HUES48 (cell line): ENCODE measurements at regions not wholly inside any gene's neighbourhood (a gene's known extent, or its start where the extent isn't known, plus 50 kb on each side); places are given as distances from the start of the nearest gene placed in this dataset.
"Not testable (repeated sequence)": the region's sequence is repeated elsewhere in the genome, so short reads cannot be mapped to it uniquely, and the experiment has no call there.

Source experiments
- H3K27ac ChIP-seq: one replicate; pipeline ENCODE4 v1.7.0; 2013; ENCODE audit warnings: low read depth, low read length, inconsistent platforms
- H3K27me3 ChIP-seq: 2 replicates; pipeline ENCODE4 v1.6.1; 2013; ENCODE audit warnings: mild to moderate bottlenecking, low read length; ENCODE audit not compliant: control insufficient read depth, insufficient read depth
- H3K36me3 ChIP-seq: 2 replicates; pipeline ENCODE4 v1.6.1; 2013; ENCODE audit warnings: low read length; ENCODE audit not compliant: control insufficient read depth, insufficient read depth
- H3K4me1 ChIP-seq: 2 replicates; pipeline ENCODE4 v1.6.1; 2013; ENCODE audit warnings: mild to moderate bottlenecking, low read length; ENCODE audit not compliant: control insufficient read depth, insufficient read depth
- H3K4me3 ChIP-seq: 2 replicates; pipeline ENCODE4 v1.5.1; 2013; ENCODE audit warnings: mild to moderate bottlenecking, low read depth, low read length
- H3K9ac ChIP-seq: 2 replicates; pipeline ENCODE4 v1.6.1; 2013; ENCODE audit warnings: mild to moderate bottlenecking, low read depth, low read length, moderate library complexity
- H3K9me3 ChIP-seq: 2 replicates; pipeline ENCODE4 v1.6.1; 2013; ENCODE audit warnings: low read length; ENCODE audit not compliant: control insufficient read depth, insufficient read depth

GRCh38 chr10:61588770-61589211 lies 73.9 kb upstream of the CABCOCO1 start:
- H3K27ac ChIP-seq: no peak overlapping the region
- H3K36me3 ChIP-seq: no peaks in the 10 kb centered on the region
- peaks cover 16% of the 10 kb centered on the region for H3K4me1 ChIP-seq
- H3K4me3 ChIP-seq: no peak overlapping the region
- no peaks in the 10 kb centered on the region for H3K27me3 ChIP-seq
- no peaks in the 10 kb centered on the region for H3K9me3 ChIP-seq
- no peak overlapping the region for H3K9ac ChIP-seq

- H3K27ac ChIP-seq: no peak overlapping the region
- no peak overlapping the region for H3K4me3 ChIP-seq
- no peak overlapping the region for H3K9ac ChIP-seq
- no peaks in the 10 kb centered on the region for H3K36me3 ChIP-seq
- no peaks in the 10 kb centered on the region for H3K27me3 ChIP-seq
- H3K9me3 ChIP-seq: no peaks in the 10 kb centered on the region
- H3K4me1 ChIP-seq: no peaks in the 10 kb centered on the region
Measured at GRCh38 chr10:61586829-61587228, 75.9 kb upstream of the CABCOCO1 start.

- Histone ChIP-seq H3K27ac (no peak overlapping the region), H3K9me3 (no peaks in the 10 kb centered on the region), H3K4me3 (no peak overlapping the region), H3K36me3 (no peaks in the 10 kb centered on the region), H3K4me1 (no peaks in the 10 kb centered on the region), H3K27me3 (0 out of 2 replicates have a peak, but pooled peaks cover 6% of the 10 kb centered on the region), H3K9ac (no peak overlapping the region)
Measured at GRCh38 chr10:61580608-61581007, 82.1 kb upstream of the CABCOCO1 start.

GRCh38 chr10:61570204-61570603 lies 92.5 kb upstream of the CABCOCO1 start:
- H3K27me3 ChIP-seq, H3K27ac ChIP-seq, H3K4me1 ChIP-seq, H3K4me3 ChIP-seq, H3K9ac ChIP-seq, H3K36me3 ChIP-seq, H3K9me3 ChIP-seq: not testable (repeated sequence)

GRCh38 chr10:61567729-61568128 lies 95.0 kb upstream of the CABCOCO1 start:
- no peak overlapping the region for H3K27ac ChIP-seq
- H3K36me3 ChIP-seq: no peaks in the 10 kb centered on the region
- no peaks in the 10 kb centered on the region for H3K27me3 ChIP-seq
- H3K9me3 ChIP-seq: peaks cover 5% of the 10 kb centered on the region; the same call in 1 of the 2 replicates
- H3K4me1 ChIP-seq: no peaks in the 10 kb centered on the region
- no peak overlapping the region for H3K4me3 ChIP-seq
- no peak overlapping the region for H3K9ac ChIP-seq

GRCh38 chr10:61565819-61566560 lies 96.7 kb upstream of the CABCOCO1 start:
- H3K27me3 ChIP-seq: no peaks in the 10 kb centered on the region
- H3K27ac ChIP-seq: no peak overlapping the region
- H3K4me1 ChIP-seq: no peaks in the 10 kb centered on the region
- no peak overlapping the region for H3K9ac ChIP-seq
- H3K4me3 ChIP-seq: no peak overlapping the region
- H3K36me3 ChIP-seq: no peaks in the 10 kb centered on the region
- peaks cover 9% of the 10 kb centered on the region; the same call in 1 of the 2 replicates for H3K9me3 ChIP-seq

GRCh38 chr10:61564444-61564843 lies 98.3 kb upstream of the CABCOCO1 start:
- Histone ChIP-seq H3K9ac (no peak overlapping the region), H3K4me1 (peaks cover 1% of the 10 kb centered on the region), H3K9me3 (peaks cover 5% of the 10 kb centered on the region), H3K27ac (no peak overlapping the region), H3K36me3 (no peaks in the 10 kb centered on the region), H3K4me3 (no peak overlapping the region), H3K27me3 (no peaks in the 10 kb centered on the region)

GRCh38 chr10:61559615-61560014 lies 103.1 kb upstream of the CABCOCO1 start:
- H3K4me3 ChIP-seq: no peak overlapping the region
- peaks cover 5% of the 10 kb centered on the region for H3K9me3 ChIP-seq
- H3K27me3 ChIP-seq: no peaks in the 10 kb centered on the region
- no peak overlapping the region for H3K9ac ChIP-seq
- no peaks in the 10 kb centered on the region for H3K36me3 ChIP-seq
- no peak overlapping the region for H3K27ac ChIP-seq
- peaks cover 12% of the 10 kb centered on the region for H3K4me1 ChIP-seq

- no peak overlapping the region for H3K9ac ChIP-seq
- peaks cover 5% of the 10 kb centered on the region for H3K9me3 ChIP-seq
- peaks cover 12% of the 10 kb centered on the region for H3K4me1 ChIP-seq
- no peak overlapping the region for H3K27ac ChIP-seq
- H3K27me3 ChIP-seq: no peaks in the 10 kb centered on the region
- H3K4me3 ChIP-seq: no peak overlapping the region
- no peaks in the 10 kb centered on the region for H3K36me3 ChIP-seq
Measured at GRCh38 chr10:61558188-61558587, 104.5 kb upstream of the CABCOCO1 start.

- no peak overlapping the region for H3K9ac ChIP-seq
- H3K27me3 ChIP-seq: no peaks in the 10 kb centered on the region
- H3K4me1 ChIP-seq: peaks cover 12% of the 10 kb centered on the region
- H3K4me3 ChIP-seq: no peak overlapping the region
- H3K27ac ChIP-seq: no peak overlapping the region
- H3K9me3 ChIP-seq: no peaks in the 10 kb centered on the region
- H3K36me3 ChIP-seq: no peaks in the 10 kb centered on the region
Measured at GRCh38 chr10:61554925-61555324, 101.7 kb upstream of the TMEM26 start.

GRCh38 chr10:61549861-61550260 lies 96.7 kb upstream of the TMEM26 start:
- Histone ChIP-seq H3K4me1 (no peaks in the 10 kb centered on the region), H3K36me3 (no peaks in the 10 kb centered on the region), H3K9me3 (no peaks in the 10 kb centered on the region), H3K27ac (no peak overlapping the region), H3K4me3 (no peak overlapping the region), H3K9ac (no peak overlapping the region), H3K27me3 (no peaks in the 10 kb centered on the region)
